ENCODE measurements at regions not wholly inside any gene's neighbourhood (a gene's known extent, or its start where the extent isn't known, plus 50 kb on each side); places are given as distances from the start of the nearest gene placed in this dataset.

DNA sequence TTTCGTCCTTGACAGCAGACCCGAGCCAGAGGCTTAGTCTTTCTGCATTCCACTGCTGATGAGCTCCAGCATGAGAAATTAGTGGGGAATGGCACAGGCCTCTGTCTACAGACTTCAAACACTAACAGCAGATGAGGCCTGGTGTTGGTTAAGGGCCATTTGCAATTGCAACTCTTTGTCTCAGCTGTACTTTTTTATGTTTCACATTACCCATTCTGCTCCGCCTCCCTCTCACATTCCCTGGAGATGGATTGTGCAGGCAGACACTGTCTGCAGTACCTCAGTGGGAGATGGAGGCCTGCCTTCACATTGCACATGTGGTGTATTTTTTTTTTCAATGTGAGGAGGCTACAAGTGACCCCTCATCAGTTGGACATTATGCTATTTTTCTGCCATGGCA is 370.2 kb downstream of the DUSP10 start:
- Mint-ChIP-seq H3K27me3 (no peaks in the 10 kb centered on the region), H3K27ac (no peak overlapping the region), H3K4me3 (no peak overlapping the region), H3K4me1 (ENCODE audit: unreplicated experiment) (peaks cover 7% of the 10 kb centered on the region), H3K9me3 (peaks cover 3% of the 10 kb centered on the region), H3K36me3 (no peaks in the 10 kb centered on the region)
- TF ChIP-seq, protein P1, sequence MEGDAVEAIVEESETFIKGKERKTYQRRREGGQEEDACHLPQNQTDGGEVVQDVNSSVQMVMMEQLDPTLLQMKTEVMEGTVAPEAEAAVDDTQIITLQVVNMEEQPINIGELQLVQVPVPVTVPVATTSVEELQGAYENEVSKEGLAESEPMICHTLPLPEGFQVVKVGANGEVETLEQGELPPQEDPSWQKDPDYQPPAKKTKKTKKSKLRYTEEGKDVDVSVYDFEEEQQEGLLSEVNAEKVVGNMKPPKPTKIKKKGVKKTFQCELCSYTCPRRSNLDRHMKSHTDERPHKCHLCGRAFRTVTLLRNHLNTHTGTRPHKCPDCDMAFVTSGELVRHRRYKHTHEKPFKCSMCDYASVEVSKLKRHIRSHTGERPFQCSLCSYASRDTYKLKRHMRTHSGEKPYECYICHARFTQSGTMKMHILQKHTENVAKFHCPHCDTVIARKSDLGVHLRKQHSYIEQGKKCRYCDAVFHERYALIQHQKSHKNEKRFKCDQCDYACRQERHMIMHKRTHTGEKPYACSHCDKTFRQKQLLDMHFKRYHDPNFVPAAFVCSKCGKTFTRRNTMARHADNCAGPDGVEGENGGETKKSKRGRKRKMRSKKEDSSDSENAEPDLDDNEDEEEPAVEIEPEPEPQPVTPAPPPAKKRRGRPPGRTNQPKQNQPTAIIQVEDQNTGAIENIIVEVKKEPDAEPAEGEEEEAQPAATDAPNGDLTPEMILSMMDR (conservative IDR thresholded peaks at IDR 0.05), result no peak
- no peak for DNase-seq (ENCODE audit: extremely low spot score, unreplicated experiment)

DNA sequence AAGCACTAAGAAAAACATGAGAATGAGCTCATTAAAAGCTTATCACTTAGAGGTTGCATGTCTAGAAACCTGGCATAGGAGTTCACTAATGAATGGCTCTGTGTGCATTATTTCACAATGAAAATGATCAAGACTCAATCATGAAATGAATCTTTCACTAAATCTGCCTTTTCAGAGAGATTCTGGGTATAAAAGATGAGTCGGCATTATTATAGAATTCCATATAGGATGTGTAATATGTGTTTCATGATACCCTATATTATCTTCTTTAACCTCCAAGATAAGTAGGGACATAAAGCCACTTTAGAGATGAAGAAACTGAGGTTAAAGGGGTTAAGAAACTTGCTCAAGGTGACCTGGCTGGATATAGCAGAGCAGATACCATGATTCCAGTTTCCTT is 368.1 kb downstream of the DUSP10 start:
- Mint-ChIP-seq H3K4me3 (no peak overlapping the region), H3K27me3 (no peaks in the 10 kb centered on the region), H3K4me1 (ENCODE audit: unreplicated experiment) (peaks cover 7% of the 10 kb centered on the region), H3K36me3 (no peaks in the 10 kb centered on the region), H3K27ac (no peak overlapping the region), H3K9me3 (peaks cover 2% of the 10 kb centered on the region)
- TF ChIP-seq, protein P1 (conservative IDR thresholded peaks at IDR 0.05), result no peak
- no peak for DNase-seq (ENCODE audit: extremely low spot score, unreplicated experiment)

DNA sequence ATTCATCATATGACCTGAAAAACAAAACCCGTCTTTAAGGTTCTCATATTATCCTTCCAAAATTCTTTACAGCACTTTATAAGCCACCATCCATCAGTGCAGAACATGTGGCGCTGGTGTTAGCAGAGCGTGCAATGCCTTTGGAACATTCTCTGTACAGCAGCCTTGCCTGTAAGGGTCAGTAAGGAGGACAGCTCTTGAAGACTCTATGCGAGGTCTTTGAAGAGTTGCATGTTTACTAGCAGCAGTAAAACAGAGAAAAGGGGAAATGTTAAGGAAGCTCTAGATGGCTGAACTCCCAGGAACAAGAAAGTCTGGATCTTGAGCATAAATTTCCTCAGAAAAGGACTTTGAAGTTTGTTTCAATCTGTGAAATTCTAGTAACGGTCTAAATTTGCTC is 365.6 kb downstream of the DUSP10 start:
- no peak for DNase-seq (ENCODE audit: extremely low spot score, unreplicated experiment)
- Mint-ChIP-seq H3K4me3 (no peak overlapping the region), H3K9me3 (no peaks in the 10 kb centered on the region), H3K4me1 (ENCODE audit: unreplicated experiment) (peaks cover 7% of the 10 kb centered on the region), H3K27ac (no peak overlapping the region), H3K36me3 (no peaks in the 10 kb centered on the region), H3K27me3 (peaks cover 7% of the 10 kb centered on the region)
- TF ChIP-seq, protein P1 (conservative IDR thresholded peaks at IDR 0.05), result no peak

DNA sequence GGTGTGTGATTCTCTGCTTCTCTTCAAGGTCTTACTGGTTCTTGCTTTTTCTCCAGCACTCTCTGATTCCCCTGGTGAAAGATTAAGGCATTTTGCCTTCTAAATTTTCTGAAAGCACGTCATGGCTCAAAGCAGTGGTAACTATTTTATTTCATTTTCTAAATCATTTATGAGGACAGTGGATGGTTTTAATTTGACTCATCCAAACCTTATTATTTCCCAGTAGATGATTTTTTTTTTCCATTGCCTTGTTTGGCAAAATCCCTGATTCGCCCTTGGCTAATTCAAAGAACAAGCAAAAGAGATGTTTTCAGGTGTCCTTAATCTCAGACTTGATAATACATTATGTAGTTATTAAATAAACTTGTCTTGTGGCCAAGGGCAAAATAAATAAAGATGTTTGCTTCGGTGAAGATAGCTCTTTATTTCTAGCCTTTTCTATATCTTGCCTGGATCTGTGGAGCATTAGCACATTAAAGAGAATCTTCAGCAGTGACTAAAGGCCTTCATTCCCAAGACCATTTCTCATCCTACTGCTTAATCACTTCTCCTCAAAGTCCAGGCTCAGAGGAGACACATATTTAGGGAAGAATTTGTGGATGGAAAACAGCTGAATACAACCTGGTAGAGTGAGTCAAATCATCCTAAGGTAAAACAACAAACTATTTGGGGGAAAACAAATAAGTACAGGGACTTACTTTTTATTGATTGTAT is 359.8 kb downstream of the DUSP10 start:
- Mint-ChIP-seq H3K4me1 (ENCODE audit: unreplicated experiment) (no peaks in the 10 kb centered on the region), H3K36me3 (no peaks in the 10 kb centered on the region)
- no peak for DNase-seq (ENCODE audit: extremely low spot score, unreplicated experiment)

DNA sequence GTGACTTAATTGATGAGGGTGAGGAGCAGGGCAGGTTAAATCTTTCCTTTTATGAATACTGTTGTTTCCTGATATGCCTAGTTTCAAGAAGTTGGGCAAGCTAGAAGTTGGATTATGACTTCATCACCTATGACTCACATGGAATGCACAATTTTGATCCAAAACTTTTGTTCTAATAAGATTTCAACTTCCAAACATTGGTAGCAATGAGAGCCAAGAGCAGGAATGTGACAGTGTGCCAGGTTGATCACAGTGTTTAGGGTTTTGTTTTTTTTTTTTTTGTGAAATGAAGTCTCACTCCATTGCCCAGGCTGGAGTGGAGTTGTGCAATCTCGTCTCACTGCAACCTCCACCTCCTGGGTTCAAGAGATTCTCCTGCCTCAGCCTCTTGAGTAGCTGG is 349.4 kb downstream of the DUSP10 start:
- Mint-ChIP-seq H3K27ac (no peak overlapping the region), H3K27me3 (peaks cover 8% of the 10 kb centered on the region), H3K36me3 (no peaks in the 10 kb centered on the region), H3K9me3 (peaks cover 13% of the 10 kb centered on the region), H3K4me3 (no peak overlapping the region), H3K4me1 (ENCODE audit: unreplicated experiment) (no peaks in the 10 kb centered on the region)
- TF ChIP-seq, protein P1 (conservative IDR thresholded peaks at IDR 0.05), result no peak
- DNase-seq (ENCODE audit: extremely low spot score, unreplicated experiment), result no peak

More for the DNA sequence above, 359.8 kb downstream of the DUSP10 start:
- Mint-ChIP-seq H3K4me3 (no peak overlapping the region), H3K9me3 (no peaks in the 10 kb centered on the region), H3K27ac (no peak overlapping the region), H3K27me3 (peaks cover 10% of the 10 kb centered on the region)
- TF ChIP-seq, protein P1 (conservative IDR thresholded peaks at IDR 0.05), result no peak

Data from type B pancreatic cell (in vitro differentiated cells).